HG02852 (cell line): ENCODE measurements at regions not wholly inside any gene's neighbourhood (a gene's known extent, or its start where the extent isn't known, plus 50 kb on each side); places are given as distances from the start of the nearest gene placed in this dataset.
"Not testable (repeated sequence)": the region's sequence is repeated elsewhere in the genome, so short reads cannot be mapped to it uniquely, and the experiment has no call there.

Source experiments
- ATAC-seq: cut with Tn5 transposase; IDR thresholded peaks from one replicate; pipeline ENCODE4 v1.9.1; 2021; ENCODE audit warnings: mild to moderate bottlenecking, moderate library complexity; ENCODE audit not compliant: unreplicated experiment

DNA sequence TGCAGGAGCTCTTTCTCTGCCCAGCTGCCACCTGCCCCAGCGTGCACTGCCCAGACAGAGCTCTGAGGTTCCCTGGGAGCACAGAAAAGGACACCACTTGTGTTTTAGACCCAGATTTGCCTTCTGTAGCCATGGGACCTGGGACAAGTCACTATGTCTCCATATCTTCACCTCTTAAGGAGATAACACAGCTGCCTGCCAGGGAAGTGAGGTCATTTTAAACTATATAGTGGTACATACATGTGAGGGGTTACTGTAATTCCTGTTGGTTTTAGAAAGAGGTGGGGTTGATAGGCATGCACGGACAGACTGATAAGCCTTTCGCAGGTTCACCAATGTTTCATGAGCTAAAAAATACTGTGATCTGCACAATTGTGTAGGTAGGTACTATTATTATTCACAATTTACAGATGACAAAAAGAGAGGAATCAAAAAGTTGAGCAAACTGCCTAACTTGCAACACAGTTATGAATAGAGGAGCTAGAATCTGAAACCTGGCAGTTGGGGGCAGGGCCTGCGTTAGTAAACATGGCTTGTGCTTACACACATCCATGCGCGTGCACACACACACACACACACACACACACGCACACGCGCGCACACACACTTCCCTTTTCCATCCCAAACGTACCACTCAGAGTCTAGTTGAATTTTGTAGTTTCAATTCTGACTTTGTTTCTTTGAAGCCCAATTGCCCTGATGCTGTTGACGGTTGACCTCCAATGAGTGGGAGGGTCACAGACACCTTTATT is 193.6 kb downstream of the FAM43A start:
- no peak for ATAC-seq

DNA sequence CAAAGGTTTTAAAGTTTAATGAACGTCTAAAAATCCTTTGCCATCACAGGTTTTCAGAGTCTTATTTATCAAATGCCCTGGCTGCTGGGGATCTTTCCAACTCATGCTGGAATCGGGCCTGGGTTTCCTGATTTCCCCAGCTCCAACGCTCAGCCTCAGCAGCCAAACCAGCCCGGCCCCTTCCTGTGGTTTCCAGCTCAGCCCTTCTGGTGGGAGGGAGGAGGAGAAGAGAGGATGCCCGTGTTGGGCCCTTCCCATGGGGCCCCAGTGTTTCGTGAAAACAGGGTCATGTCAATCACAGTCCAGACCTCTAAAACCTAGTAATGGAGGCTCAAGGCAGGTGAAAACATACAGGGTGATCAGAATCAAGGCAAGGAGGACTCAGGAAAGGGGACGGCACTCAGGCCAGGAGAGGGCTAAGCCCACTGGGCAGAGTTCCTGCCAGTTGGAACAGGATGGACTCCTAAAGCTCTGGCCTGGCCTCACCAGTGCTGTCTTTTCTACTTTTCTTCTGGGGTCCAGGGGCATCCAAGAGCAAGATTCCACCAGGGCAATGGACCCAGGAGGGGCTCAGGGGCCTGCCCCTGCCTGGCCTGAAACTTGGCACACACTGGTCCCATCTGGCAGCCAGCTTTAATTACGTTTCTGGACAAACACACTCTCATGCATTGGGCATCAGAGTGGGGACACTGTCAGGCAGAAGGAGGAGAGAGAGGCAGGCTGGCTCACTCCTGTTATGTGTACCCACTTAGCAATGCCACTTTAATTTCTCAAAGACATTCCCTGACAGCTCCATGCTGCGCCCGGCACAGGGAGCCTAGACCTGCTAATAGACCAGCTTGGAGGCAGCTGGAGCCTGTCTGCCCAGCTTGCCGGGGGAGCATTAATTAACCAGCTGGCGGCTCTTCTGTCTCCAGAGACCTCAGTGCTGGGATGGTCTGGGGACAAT is 194.6 kb downstream of the FAM43A start:
- no peak for ATAC-seq

DNA sequence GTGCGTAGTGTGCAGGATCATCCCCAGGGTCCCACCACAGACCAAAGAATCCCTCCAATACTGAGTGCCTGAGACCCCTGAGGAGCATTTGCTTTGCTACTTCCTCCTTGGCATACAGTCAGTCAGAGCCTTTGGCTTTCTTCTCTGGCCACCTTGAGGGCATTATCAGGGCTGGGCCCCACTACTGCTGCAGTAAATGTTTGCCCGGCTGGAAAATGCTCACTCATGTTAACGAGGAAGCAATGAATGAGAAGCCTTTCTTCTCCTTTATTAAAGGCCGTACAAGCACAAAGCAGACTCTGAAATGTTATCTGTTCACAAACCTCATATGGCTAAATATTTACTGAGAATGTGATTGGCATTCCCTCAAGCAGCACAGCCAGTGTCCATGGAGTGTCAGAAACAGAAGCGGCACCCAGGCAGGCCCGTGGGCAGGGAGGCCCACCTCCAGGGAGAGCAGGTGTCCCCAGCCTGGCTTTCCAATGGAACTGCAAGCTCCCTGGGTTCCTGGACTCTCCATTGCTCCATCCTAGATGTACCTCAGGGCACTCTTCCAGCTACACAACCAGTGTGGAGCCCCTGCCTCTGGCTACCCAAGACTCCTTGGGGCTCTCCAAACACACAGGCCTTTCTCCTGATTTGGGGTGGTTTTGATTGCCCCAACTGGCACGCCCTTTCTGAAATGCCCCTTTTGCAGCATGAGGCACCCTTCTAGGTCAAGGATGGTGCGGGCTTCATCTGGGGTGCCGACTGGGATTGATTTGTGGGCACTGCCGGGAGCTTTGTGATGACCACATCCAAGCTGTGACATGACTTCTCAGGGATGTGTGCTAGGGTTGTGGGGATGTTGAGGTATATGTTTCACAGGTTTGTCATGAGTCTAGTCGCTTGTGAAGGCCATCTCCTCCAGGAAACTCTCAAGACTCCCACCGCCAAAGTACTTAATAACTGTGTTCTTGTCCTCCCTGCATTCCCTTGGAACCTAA is 195.6 kb downstream of the FAM43A start:
- ATAC-seq, result no peak

DNA sequence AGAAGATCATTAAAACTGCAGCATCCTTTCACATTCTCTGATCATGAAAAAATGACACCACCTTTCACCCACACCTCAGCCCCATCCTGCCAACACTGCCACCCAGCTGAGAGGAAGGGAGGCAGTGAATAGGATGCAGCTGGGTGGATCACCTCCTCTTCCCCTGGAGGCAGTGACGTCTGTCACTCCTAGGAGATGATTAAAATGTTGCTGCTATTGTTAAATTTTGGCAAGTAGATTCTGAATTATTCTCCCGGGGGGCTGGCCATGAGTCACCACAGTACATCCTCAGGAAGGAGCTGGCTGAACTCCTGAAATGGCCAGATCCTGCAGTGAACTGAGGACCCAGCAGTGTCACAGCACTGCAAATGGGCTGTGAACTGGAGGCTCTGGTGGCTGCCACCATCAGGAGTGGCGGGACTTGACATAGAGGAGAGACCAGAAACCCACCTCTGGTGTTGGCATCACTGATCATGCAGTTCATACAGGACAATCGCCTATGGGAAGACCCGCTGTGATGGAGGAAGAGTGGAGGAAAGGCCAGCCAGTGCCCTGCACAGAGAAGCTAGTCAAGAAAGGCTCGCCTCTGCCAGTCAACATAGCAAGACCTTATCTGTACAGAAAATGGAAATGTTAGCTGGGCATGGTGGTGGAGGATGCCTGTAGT is 199.1 kb downstream of the FAM43A start:
- ATAC-seq, result no peak

DNA sequence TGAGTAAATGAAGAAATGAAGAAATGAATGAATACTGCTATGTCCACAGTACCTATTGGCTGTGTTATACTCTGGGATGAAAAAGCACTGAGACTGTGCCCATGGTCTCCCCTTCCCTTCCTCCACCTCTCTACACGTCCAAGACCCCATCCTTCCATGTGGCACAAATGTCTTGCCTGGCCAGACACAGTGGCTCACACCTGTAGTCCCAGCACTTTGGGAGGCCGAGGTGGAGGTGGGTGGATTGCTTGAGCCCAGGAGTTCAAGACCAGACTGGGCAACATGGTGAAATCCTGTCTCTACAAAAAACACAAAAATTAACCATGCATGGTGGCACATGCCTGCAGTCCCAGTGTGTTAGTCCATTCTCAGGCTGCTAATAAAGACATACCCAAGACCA is 200.1 kb downstream of the FAM43A start:
- ATAC-seq, result no peak

DNA sequence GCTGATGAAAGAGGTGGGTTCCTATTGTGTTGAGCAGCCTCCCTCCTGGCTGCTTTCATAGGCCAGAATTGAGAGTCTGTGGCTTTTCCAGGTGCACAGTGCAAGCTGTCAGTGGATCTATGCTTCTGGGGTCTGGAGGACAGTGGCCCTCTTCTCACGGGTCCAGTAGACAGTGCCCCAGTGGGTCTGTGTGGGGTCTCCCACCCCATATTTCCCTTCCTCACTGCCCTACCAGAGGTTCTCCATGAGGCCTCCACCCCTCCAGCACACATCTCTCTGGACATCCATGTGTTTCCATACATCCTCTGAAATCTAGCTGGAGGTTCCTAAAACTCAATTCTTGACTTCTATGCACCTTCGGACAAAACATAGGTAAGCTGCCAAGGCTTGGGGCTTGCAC is 201.2 kb downstream of the FAM43A start:
- ATAC-seq, result no peak

DNA sequence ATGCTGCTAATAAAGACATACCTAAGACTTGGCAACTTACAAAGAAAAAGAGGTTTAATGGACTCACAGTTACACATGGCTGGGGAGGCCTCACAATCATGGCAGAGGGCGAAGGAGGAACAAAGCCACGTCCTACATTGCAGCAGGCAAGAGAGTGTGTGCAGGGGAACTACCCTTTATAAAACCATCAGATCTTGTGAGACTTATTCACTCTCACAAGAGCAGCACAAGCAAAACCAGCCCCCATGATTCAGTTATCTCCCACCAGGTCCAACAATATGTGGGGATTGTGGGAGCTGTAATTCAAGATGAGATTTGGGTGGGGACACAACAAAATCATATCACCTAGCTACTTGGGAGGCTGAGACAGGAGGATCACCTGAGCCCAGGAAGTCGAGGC is 202.4 kb downstream of the FAM43A start:
- ATAC-seq, result not testable (repeated sequence)

DNA sequence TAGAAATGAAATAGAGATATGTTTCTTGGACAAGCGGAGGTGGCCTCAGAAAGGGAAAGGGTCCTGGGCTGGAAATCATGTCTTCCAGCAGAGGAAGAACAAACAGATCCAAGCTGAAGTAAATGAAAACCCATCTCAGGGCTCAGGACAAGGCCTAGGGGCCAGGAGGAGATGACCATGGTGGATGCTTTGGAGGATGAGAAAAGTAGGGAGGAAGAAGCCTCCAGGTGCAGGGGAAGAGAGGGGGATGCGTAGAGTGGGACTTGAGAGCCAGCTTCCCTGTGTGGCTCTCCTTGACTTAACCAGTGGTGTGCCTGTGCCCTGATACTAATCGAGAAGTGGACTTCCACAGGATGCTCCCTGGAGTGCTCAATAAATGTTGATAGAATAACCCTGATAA is 203.2 kb downstream of the FAM43A start:
- no peak for ATAC-seq

DNA sequence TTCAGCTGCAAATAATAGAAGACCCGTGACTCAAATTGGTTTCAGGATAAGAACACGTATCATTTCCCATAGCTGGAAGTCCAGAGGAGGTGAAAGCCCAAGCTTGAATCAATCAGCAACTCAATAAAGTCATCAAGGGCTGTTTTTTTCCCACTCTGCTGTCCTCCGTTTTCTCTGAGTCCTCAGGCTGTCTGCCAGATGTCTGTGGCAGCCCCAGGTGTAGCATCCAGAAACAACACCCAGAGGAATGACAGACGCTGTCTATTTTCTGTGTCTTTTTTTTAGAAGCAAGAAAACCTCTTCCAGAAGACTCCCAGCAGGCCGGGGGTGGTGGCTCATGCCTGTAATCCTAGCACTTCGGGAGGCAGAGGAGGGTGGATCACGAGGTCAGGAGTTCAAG is 204.4 kb downstream of the FAM43A start:
- ATAC-seq, result no peak

DNA sequence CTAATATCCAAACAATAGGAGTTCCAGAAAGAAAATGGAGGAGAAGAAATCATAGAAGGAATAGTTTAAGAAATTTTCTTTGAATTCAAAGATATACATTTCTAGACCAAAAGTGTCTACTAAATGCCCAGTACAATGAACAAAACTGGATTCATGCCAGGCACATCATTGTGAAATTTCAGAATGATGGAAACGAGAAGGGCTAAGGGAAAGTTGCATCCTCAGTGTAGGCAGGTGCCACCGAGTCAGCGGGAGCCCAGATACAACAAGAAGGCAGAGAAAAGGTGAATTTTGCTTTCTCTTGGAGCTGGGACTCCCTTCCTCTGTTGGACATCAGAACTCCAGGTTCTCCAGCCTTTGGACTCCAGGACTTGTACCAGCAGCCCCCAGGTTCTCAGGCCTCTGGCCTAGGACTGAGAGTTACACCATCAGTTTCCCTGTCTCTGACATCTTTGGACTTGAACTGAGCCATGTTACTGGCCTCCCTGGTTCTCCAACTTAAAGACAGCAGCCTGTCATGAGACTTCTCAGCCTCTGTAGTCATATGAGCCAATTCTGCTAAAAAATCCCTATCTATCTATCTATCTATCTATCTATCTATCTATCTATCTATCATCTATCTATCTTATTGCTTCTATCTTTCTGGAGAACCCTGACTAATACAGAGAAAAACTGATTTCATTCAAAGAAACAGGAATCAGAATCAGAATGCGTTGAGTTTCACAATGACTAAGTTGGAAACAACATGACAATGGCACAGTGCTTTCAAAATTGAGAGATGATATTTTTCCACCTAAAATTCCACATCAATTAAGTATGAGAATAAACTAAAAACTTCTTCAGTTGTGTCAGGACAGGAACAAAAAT is 207.7 kb downstream of the FAM43A start:
- ATAC-seq, result no peak

DNA sequence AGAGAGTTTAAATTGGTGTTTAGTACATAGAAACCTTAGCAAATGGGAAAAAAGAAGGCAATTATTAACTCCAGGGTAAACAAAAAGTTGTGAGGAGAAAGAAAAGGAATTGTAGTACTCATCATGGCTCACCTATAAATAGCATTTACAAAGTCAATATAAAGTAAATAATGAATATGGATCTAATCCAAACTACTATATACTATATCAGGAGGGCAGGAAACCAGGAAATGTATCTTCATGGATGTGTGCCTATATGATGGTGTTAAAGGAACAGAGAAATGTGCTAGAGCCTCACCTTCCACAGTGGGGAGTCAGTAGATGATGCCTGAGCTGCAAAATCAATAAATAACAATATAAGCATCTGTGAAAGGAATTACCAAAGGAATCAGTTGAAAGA is 208.9 kb downstream of the FAM43A start:
- ATAC-seq, result no peak

DNA sequence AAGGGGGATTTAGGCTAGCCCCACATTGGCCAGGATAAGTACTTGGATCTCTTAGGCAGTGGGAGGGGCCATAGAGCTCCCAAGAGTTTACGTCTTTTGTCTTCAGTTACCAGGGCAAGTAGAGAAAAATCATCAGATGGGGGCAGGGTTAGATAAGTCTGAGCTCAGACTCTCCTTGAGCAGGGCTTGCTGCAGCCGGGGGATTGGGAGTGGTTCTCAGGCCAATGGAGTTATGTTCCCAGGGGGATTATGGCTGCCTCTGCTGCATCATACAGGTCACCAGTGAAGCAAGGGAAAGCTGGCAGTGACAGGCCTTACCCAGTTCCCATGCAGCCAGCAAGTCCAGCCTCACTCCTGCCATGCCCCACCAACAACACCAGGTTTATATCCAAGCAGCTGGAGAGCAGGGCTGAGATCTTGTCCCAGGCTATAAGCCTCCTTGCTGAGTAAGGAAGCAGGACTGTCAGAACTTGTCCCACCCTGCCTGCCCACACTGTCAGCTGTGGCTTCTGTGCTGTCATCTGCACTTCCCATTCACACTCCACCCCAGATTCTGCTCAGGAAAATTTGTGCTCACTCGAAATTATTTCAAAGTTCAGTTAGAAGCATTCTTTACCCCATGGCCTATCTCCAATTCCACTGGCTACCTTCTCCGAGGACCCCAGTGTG is 215.3 kb downstream of the FAM43A start:
- ATAC-seq, result no peak

DNA sequence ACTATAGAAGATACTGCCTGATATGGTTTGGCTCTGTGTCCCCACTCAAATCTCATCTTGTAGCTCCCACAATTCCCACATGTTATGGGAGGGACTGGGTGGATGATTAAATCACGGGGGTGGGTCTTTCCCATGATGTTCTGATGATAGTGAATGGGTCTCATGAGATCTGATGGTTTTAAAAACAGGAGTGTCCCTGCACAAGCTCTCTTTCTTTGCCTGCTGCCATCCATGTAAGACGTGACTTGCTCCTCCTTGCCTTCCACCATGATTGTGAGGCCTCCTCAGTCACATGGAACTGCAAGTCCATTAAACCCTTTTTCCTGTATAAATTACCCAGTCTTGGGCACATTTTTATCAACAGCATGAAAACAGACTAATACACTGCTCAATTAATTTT is 217.8 kb downstream of the FAM43A start:
- not testable (repeated sequence) for ATAC-seq

DNA sequence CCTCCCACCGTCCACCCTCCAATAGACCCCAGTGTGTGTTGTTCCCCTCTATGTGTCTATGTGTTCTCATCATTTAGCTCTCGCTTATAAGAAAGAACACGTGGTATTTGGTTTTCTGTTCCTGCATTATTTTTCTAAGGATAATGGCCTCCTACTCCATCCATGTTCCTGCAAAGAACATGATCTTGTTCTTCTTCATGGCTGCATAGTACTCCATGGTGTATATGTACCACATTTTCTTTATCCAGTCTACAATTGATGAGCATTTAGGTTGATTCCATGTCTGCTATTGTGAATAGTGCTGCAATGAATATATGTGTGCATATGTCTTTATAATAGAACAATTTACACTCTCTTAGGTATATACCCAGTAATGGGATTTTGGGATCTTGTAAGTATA is 219.3 kb downstream of the FAM43A start:
- not testable (repeated sequence) for ATAC-seq

DNA sequence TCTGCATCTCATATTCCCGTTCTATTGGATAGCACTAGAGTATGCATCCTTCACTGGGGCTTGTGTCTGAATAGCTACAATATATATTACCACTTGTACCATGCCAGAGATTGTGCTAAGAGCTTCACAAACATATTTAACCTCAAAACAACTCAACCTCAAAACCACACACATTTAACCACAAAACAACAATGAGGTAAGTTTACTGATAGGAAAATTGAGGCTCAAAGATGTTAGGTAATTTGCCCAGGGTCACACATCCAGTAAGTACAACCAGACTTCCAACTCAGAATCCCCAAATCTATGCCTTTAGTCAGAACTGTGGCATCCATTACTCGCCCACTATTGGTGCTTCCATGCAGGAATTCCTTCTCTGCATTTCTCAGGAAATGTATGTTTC is 220.0 kb downstream of the FAM43A start:
- no peak for ATAC-seq

DNA sequence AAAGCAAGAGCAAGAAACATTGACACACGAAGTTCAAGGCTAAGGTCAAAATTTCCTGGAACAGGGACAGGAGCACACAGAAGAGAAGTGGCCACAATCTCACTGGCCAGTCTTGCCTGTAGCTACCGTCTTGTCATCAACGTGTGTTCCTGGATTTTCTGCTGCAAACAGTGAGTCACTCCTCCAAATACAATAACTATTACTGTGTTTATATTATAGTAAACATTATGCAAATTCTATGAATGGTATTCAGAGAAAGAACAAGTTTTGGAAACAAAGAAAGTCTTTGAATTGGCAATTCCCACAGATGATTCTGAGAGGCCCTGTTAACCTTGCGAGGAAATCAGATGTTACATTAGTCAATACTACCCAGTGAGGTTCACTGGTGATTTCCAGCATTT is 220.5 kb downstream of the FAM43A start:
- no peak for ATAC-seq

DNA sequence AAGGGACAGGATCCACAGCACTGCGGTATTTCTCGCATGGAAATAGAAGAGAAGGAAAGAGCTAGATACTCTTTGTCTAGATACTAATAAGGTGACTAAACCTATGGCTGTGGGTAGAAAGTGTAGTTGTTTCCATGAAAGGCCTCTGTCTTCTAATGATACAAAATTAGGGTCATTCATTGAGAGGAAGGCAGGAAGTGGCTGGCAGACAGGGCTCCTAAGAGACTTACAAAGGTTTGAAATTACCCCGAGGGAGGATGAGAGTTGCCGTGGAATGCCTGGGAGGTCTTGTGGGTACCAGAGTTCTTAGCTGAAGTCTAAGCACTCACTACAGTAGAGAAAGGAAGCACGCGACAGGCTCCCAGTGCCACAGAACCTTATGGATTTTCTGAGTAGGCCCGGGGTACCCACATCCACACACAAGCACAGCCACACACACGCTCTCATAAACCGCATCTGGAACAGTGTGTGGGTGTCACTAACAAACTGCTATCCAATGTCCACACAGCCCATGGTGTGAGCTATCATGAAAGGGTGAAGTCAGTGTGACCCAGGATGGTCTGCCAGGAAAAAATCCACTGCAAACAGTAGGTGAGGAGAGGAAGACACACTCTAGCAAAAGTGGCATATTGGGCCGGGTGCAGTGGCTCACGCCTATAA is 221.4 kb downstream of the FAM43A start:
- no peak for ATAC-seq

DNA sequence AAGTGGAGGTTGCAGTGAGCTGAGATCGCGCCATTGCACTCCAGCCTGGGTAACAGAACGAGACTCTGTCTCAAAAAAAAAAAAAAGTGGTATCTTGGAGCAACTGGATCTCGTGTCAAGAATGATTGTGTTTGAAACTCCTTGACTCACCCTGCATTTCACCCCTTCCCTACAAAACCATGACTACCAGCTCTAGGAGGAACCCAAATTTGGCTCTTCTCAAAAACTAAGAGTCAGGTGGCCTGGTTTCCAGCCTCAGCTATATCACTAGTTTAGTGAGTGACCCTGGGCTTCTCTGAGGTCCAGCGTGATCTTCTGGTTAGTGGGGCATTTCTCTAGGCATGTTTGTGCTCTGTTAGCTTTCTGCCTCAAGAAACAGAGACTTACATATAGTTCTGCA is 222.1 kb downstream of the FAM43A start:
- no peak for ATAC-seq
